ENCODE measurements at regions not wholly inside any gene's neighbourhood (a gene's known extent, or its start where the extent isn't known, plus 50 kb on each side); places are given as distances from the start of the nearest gene placed in this dataset.
"Not testable (repeated sequence)": the region's sequence is repeated elsewhere in the genome, so short reads cannot be mapped to it uniquely, and the experiment has no call there.

- DNase-seq, result no peak
These were observed 215.6 kb downstream of the PDCD6IP start for GRCh38 chr3:34013818-34014570.

- peak in 1 of 5 experiments; percentile 17 for DNase-seq
These were observed 217.0 kb downstream of the PDCD6IP start for GRCh38 chr3:34015204-34016142.

- DNase-seq, result peak in 2 of 5 experiments; percentile 16 to 91
These were observed 218.6 kb downstream of the PDCD6IP start for GRCh38 chr3:34016925-34017587.

GRCh38 chr3:34017757-34018156, 219.3 kb downstream of the PDCD6IP start:
- DNase-seq, result no peak

- DNase-seq, result no peak
These were observed 220.7 kb downstream of the PDCD6IP start for GRCh38 chr3:34019158-34019557.

GRCh38 chr3:34020170-34020569, 221.7 kb downstream of the PDCD6IP start:
- no peak for DNase-seq

- no peak for DNase-seq
These were observed 222.6 kb downstream of the PDCD6IP start for GRCh38 chr3:34020726-34021680.

GRCh38 chr3:34022147-34022546, 223.7 kb downstream of the PDCD6IP start:
- DNase-seq, result no peak

- no peak for DNase-seq
These were observed 226.2 kb downstream of the PDCD6IP start for GRCh38 chr3:34024447-34025240.

GRCh38 chr3:34033839-34034238, 235.4 kb downstream of the PDCD6IP start:
- DNase-seq, result no peak

- DNase-seq, result no peak
These were observed 236.4 kb downstream of the PDCD6IP start for GRCh38 chr3:34034840-34035239.

- DNase-seq, result no peak
These were observed 237.3 kb downstream of the PDCD6IP start for GRCh38 chr3:34035775-34036174.

GRCh38 chr3:34037260-34037659, 238.8 kb downstream of the PDCD6IP start:
- no peak for DNase-seq

GRCh38 chr3:34038131-34038530, 239.7 kb downstream of the PDCD6IP start:
- no peak for DNase-seq

- no peak for DNase-seq
These were observed 247.7 kb downstream of the PDCD6IP start for GRCh38 chr3:34046154-34046553.

GRCh38 chr3:34053626-34054025, 255.2 kb downstream of the PDCD6IP start:
- no peak for DNase-seq

GRCh38 chr3:34056181-34056910, 257.9 kb downstream of the PDCD6IP start:
- DNase-seq, result no peak

GRCh38 chr3:34056951-34057390, 258.5 kb downstream of the PDCD6IP start:
- peak in 1 of 5 experiments; percentile 46 for DNase-seq

- not testable (repeated sequence) for DNase-seq
These were observed 262.6 kb downstream of the PDCD6IP start for GRCh38 chr3:34060995-34061394.

GRCh38 chr3:34065901-34066300, 267.5 kb downstream of the PDCD6IP start:
- DNase-seq, result no peak

All from T-helper 2 cell (primary cell).